Prostate gland (tissue), 2 donors: ENCODE measurements at regions not wholly inside any gene's neighbourhood (a gene's known extent, or its start where the extent isn't known, plus 50 kb on each side); places are given as distances from the start of the nearest gene placed in this dataset.

ENCODE experiments used
- DNase-seq: peaks from one replicate; pipeline ENCODE4 v3.0.0-alpha.2; 2019; ENCODE audit warnings: low spot score
- H3K27ac ChIP-seq, 2 donors: fragments of 200-600 bp; sonication (generic); 2 replicates each; pipeline ENCODE4 v1.5.1; 2017 to 2019
- H3K27me3 ChIP-seq: fragments of 200-600 bp; sonication (generic); replicated peaks from 2 replicates; pipeline ENCODE4 v1.5.1; 2019; ENCODE audit not compliant: insufficient read depth
- H3K36me3 ChIP-seq, 2 donors: fragments of 200-600 bp; sonication (generic); 1 replicate in 1 of 2; 2 replicates in 1 of 2; pipeline versions ENCODE4 v1.5.1 to v1.8.1; 2017 to 2019
- H3K4me1 ChIP-seq: fragments of 200-600 bp; sonication (generic); replicated peaks from 2 replicates; pipeline ENCODE4 v1.5.1; 2019
- H3K4me3 ChIP-seq, 2 donors: fragments of 200-600 bp; sonication (generic); 2 replicates each; pipeline ENCODE4 v1.5.1; 2017 to 2019
- H3K9me3 ChIP-seq: fragments of 200-600 bp; sonication (generic); 2 replicates; pipeline ENCODE4 v1.5.1; 2017
- POLR2A ChIP-seq: fragments of 450-650 bp; IDR thresholded peaks from one replicate; pipeline ENCODE4 v1.6.1; 2016; ENCODE audit warnings: antibody characterized with exemption, mild to moderate bottlenecking
- POLR2AphosphoS5 ChIP-seq: sonication (generic); formaldehyde crosslinking; IDR thresholded peaks from one replicate; pipeline ENCODE4 v1.6.1; 2017; ENCODE audit warnings: antibody characterized with exemption
- WGBS: methylation state at CpG from one replicate; pipeline ENCODE4 v1.1.5; 2018; 5-methylcytosine and 5-hydroxymethylcytosine counted together
- intact Hi-C: fragments of 100-400 bp; cut with DNase I; formaldehyde crosslinking; loops from one replicate; pipeline ENCODE4 v1.14.2; 2022
- TF ChIP-seq, protein P1 (sequence below), 4 experiments: fragments of 200-600 bp in 2 of 4; fragments of 450-650 bp in 2 of 4; sonication (generic) in 2 of 4; IDR thresholded peaks; 1 replicate in 3 of 4; 2 replicates in 1 of 4; pipeline ENCODE4 v1.5.1; 2016 to 2019; ENCODE audit warnings: antibody characterized with exemption in 4 of 4, mild to moderate bottlenecking in 2 of 4, moderate library complexity in 2 of 4

DNA sequence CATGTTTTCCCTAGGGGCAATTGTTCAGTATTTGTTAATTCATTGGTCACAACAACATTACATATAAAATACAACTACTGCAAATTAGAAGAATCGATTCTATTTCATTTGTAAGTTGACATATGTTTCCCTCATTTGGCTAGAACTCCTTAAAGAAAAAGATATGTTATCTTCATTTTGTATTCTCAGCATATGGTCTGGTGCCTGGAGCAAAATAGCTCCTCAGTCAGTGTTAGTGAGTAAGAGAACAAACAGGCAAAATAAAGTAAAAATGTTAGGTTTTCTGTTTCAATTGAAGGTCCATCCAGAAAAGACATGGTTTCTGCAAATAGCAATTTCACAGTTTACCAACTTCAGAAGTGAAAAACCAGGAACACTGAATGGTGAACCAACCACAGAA lies 1343.1 kb downstream of the ROBO1 start:
- no peak for DNase-seq
- Histone ChIP-seq H3K27me3 (no peaks in the 10 kb centered on the region), H3K36me3 (no peaks in the 10 kb centered on the region), H3K4me3 (no peak overlapping the region), H3K27ac (no peak overlapping the region), H3K9me3 (no peaks in the 10 kb centered on the region), H3K4me1 (no peaks in the 10 kb centered on the region)
- intact Hi-C loops = no loop called here
- no peak for TF ChIP-seq POLR2A
- 89% methylated on average over 1 of the region's 1 CpG for WGBS

DNA sequence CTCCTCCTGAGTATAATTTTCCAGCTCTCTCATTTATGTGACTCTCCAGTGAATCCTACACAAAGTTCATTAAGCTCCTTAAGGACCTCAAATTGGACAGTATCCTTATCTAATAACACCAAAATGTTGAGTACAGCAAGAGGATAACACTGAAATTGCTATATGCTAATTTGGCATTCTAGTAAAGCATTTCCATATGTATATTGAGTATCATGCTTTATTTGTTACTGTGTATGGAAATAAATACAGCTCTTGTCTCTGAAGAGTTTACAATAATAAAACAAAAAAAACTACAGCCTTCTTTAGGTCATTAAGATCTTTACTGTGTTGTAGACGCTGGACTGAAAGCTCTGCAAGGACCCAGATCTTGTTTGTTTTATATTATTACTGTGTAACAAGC lies 1341.3 kb downstream of the ROBO1 start:
- 46% methylated on average over 1 of the region's 1 CpG for WGBS
- intact Hi-C loops = no loop called here
- no peaks in the 10 kb centered on the region for H3K36me3 ChIP-seq
- no peak overlapping the region for H3K27ac ChIP-seq
- no peaks in the 10 kb centered on the region for H3K9me3 ChIP-seq
- no peaks in the 10 kb centered on the region for H3K27me3 ChIP-seq
- H3K4me1 ChIP-seq = no peaks in the 10 kb centered on the region
- TF ChIP-seq, protein P1, sequence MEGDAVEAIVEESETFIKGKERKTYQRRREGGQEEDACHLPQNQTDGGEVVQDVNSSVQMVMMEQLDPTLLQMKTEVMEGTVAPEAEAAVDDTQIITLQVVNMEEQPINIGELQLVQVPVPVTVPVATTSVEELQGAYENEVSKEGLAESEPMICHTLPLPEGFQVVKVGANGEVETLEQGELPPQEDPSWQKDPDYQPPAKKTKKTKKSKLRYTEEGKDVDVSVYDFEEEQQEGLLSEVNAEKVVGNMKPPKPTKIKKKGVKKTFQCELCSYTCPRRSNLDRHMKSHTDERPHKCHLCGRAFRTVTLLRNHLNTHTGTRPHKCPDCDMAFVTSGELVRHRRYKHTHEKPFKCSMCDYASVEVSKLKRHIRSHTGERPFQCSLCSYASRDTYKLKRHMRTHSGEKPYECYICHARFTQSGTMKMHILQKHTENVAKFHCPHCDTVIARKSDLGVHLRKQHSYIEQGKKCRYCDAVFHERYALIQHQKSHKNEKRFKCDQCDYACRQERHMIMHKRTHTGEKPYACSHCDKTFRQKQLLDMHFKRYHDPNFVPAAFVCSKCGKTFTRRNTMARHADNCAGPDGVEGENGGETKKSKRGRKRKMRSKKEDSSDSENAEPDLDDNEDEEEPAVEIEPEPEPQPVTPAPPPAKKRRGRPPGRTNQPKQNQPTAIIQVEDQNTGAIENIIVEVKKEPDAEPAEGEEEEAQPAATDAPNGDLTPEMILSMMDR (IDR thresholded peaks at IDR 0.05) = no peak
- TF ChIP-seq POLR2AphosphoS5 (no peak), POLR2A (no peak)
- no peak for DNase-seq
- no peak overlapping the region for H3K4me3 ChIP-seq

DNA sequence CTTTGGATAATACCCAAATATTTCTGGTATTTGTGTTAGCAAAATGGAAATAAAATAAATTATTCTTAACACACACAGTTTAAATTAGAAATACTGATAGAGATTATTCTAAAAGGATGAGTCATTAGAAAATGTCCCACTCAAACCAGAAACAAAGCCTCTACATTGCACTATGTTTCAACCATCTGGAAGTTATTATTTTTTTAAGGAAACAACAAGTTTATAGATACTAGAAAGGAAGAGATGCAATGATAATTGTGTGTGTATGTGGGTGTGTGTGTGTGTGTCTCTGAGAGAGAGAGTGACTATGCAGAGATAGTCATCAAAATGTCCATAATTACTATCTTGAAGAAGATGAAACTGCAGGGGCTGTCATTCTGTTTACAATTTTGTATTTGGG lies 1340.5 kb downstream of the ROBO1 start:
- TF ChIP-seq, protein P1 (IDR thresholded peaks at IDR 0.05) = no peak
- TF ChIP-seq POLR2AphosphoS5 = no peak
- no peak for TF ChIP-seq POLR2A
- Histone ChIP-seq H3K4me3 (no peak overlapping the region), H3K4me1 (no peaks in the 10 kb centered on the region), H3K9me3 (no peaks in the 10 kb centered on the region), H3K27me3 (no peaks in the 10 kb centered on the region), H3K36me3 (no peaks in the 10 kb centered on the region), H3K27ac (no peak overlapping the region)
- intact Hi-C loops = no loop called here
- DNase-seq = no peak

DNA sequence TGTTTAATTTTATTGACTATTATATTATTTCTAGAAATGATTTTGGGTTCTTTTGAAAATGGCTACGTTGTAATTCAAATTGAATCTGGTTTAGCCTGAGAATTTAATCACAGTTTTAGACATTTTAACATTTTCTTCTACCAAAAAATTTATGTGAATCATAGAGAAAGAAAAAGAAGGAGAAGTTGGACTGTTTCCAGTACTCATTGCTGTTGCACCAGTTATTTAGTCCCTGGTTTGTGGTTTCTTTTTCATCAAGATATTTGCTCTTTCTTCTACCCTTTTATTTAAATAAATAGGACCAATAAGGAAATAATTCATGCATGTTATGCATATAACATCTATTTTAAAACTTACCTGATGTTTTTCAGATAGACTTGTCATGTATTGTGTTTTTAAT lies 1337.1 kb downstream of the ROBO1 start:
- 91% methylated on average over 1 of the region's 1 CpG for WGBS
- H3K27me3 ChIP-seq = no peaks in the 10 kb centered on the region
- no peaks in the 10 kb centered on the region for H3K4me1 ChIP-seq
- H3K36me3 ChIP-seq = no peaks in the 10 kb centered on the region
- intact Hi-C loops = no loop called here
- no peaks in the 10 kb centered on the region for H3K9me3 ChIP-seq
- DNase-seq = no peak
- H3K4me3 ChIP-seq = no peak overlapping the region
- no peak overlapping the region for H3K27ac ChIP-seq
- no peak for TF ChIP-seq POLR2A
- no peak for TF ChIP-seq POLR2AphosphoS5
- TF ChIP-seq, protein P1 (IDR thresholded peaks at IDR 0.05) = no peak

DNA sequence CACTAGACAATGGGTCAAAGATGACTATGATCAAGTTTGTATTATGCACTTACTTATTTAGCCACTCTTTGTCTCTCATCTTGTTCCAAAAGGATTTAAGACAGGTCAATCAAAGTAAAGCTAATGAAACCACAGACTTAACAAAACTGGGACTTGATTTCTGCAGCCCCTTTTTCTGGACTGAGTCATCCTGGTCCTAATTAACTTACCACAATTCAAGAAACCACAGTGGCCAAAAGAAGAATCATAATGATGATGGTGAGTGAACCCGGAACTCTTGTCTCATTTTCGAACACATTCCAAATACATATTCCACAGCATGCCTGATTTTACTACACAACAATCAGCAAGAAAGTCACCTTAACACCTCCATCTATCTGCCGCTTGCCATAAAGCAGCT lies 1333.0 kb downstream of the ROBO1 start:
- 96% methylated on average over 3 of the region's 3 CpGs for WGBS
- H3K4me3 ChIP-seq = no peak overlapping the region
- H3K27me3 ChIP-seq = no peaks in the 10 kb centered on the region
- no peaks in the 10 kb centered on the region for H3K9me3 ChIP-seq
- TF ChIP-seq, protein P1 (IDR thresholded peaks at IDR 0.05) = no peak
- TF ChIP-seq POLR2A (no peak), POLR2AphosphoS5 (no peak)
- intact Hi-C loops = no loop called here
- no peaks in the 10 kb centered on the region for H3K4me1 ChIP-seq
- H3K27ac ChIP-seq = no peak overlapping the region
- DNase-seq = no peak
- no peaks in the 10 kb centered on the region for H3K36me3 ChIP-seq
